GM12875 (cell line): ENCODE measurements at regions not wholly inside any gene's neighbourhood (a gene's known extent, or its start where the extent isn't known, plus 50 kb on each side); places are given as distances from the start of the nearest gene placed in this dataset.
"Not testable (repeated sequence)": the region's sequence is repeated elsewhere in the genome, so short reads cannot be mapped to it uniquely, and the experiment has no call there.

Source experiments
- H3K4me3 ChIP-seq: one replicate; pipeline ENCODE4 v1.5.1; 2011; ENCODE audit warnings: low read depth, low read length, control low read depth
- CTCF ChIP-seq: IDR thresholded peaks from 2 replicates; pipeline ENCODE4 v1.5.1; 2011; ENCODE audit warnings: low read depth, mild to moderate bottlenecking, control low read depth, inconsistent platforms, low read length, moderate library complexity, borderline replicate concordance; ENCODE audit not compliant: insufficient read depth

GRCh38 chr6:14517516-14518105, 400.0 kb downstream of the CD83 start:
- no peak for TF ChIP-seq CTCF
- H3K4me3 ChIP-seq, result no peak overlapping the region

GRCh38 chr6:14518515-14519217, 401.1 kb downstream of the CD83 start:
- TF ChIP-seq CTCF, result no peak

GRCh38 chr6:14520029-14520428, 402.5 kb downstream of the CD83 start:
- no peak overlapping the region for H3K4me3 ChIP-seq
- no peak for TF ChIP-seq CTCF

More at GRCh38 chr6:14518515-14519217, 401.1 kb downstream of the CD83 start:
- H3K4me3 ChIP-seq, result no peak overlapping the region

- no peak for TF ChIP-seq CTCF
- H3K4me3 ChIP-seq, result no peak overlapping the region
These were observed 403.0 kb downstream of the CD83 start for GRCh38 chr6:14520536-14520935.

GRCh38 chr6:14521141-14521540, 403.6 kb downstream of the CD83 start:
- no peak for TF ChIP-seq CTCF
- no peak overlapping the region for H3K4me3 ChIP-seq

GRCh38 chr6:14521861-14522260, 404.3 kb downstream of the CD83 start:
- not testable (repeated sequence) for H3K4me3 ChIP-seq

GRCh38 chr6:14524319-14524718, 406.7 kb downstream of the CD83 start:
- no peak for TF ChIP-seq CTCF
- H3K4me3 ChIP-seq, result no peak overlapping the region
